HG03521 (cell line): ENCODE measurements at regions not wholly inside any gene's neighbourhood (a gene's known extent, or its start where the extent isn't known, plus 50 kb on each side); places are given as distances from the start of the nearest gene placed in this dataset.

Experiments
- ATAC-seq: cut with Tn5 transposase; IDR thresholded peaks from one replicate; pipeline ENCODE4 v1.9.1; 2021; ENCODE audit warnings: mild to moderate bottlenecking, moderate library complexity; ENCODE audit not compliant: unreplicated experiment

- ATAC-seq, result no peak
These were observed 289.8 kb upstream of the IRAK1BP1 start for GRCh38 chr6:78577585-78577984.

- no peak for ATAC-seq
These were observed 288.9 kb upstream of the IRAK1BP1 start for GRCh38 chr6:78578430-78578829.

- ATAC-seq, result no peak
These were observed 286.4 kb upstream of the IRAK1BP1 start for GRCh38 chr6:78580923-78581322.

GRCh38 chr6:78583079-78583478, 284.3 kb upstream of the IRAK1BP1 start:
- no peak for ATAC-seq

GRCh38 chr6:78589436-78589835, 277.9 kb upstream of the IRAK1BP1 start:
- no peak for ATAC-seq

- ATAC-seq, result no peak
These were observed 273.3 kb upstream of the IRAK1BP1 start for GRCh38 chr6:78593898-78594667.

- ATAC-seq, result no peak
These were observed 272.7 kb upstream of the IRAK1BP1 start for GRCh38 chr6:78594668-78595066.

- ATAC-seq, result no peak
These were observed 269.4 kb upstream of the IRAK1BP1 start for GRCh38 chr6:78597966-78598365.

- no peak for ATAC-seq
These were observed 268.4 kb upstream of the IRAK1BP1 start for GRCh38 chr6:78598966-78599365.

GRCh38 chr6:78599526-78599925, 267.8 kb upstream of the IRAK1BP1 start:
- no peak for ATAC-seq

- no peak for ATAC-seq
These were observed 261.4 kb upstream of the IRAK1BP1 start for GRCh38 chr6:78605909-78606446.

GRCh38 chr6:78607189-78607588, 260.2 kb upstream of the IRAK1BP1 start:
- no peak for ATAC-seq

- no peak for ATAC-seq
These were observed 256.2 kb upstream of the IRAK1BP1 start for GRCh38 chr6:78611102-78611620.

GRCh38 chr6:78611886-78612480, 255.4 kb upstream of the IRAK1BP1 start:
- no peak for ATAC-seq

- ATAC-seq, result peak; percentile 41
These were observed 252.4 kb upstream of the IRAK1BP1 start for GRCh38 chr6:78614961-78615360.

GRCh38 chr6:78615430-78615904, 251.9 kb upstream of the IRAK1BP1 start:
- ATAC-seq, result peak; percentile 66

- ATAC-seq, result no peak
These were observed 248.4 kb upstream of the IRAK1BP1 start for GRCh38 chr6:78618970-78619369.

GRCh38 chr6:78623554-78623953, 243.8 kb upstream of the IRAK1BP1 start:
- ATAC-seq, result no peak

- ATAC-seq, result no peak
These were observed 238.1 kb upstream of the IRAK1BP1 start for GRCh38 chr6:78629154-78629721.

GRCh38 chr6:78629836-78630235, 237.5 kb upstream of the IRAK1BP1 start:
- ATAC-seq, result no peak

GRCh38 chr6:78631976-78632375, 235.4 kb upstream of the IRAK1BP1 start:
- no peak for ATAC-seq
